ENCODE measurements at regions not wholly inside any gene's neighbourhood (a gene's known extent, or its start where the extent isn't known, plus 50 kb on each side); places are given as distances from the start of the nearest gene placed in this dataset.
A peak's percentile ranks its signal among the peaks of the same experiment; 100 is the strongest.
"Not testable (repeated sequence)": the region's sequence is repeated elsewhere in the genome, so short reads cannot be mapped to it uniquely, and the experiment has no call there.

- DNase-seq = no peak
- in situ Hi-C loops (cut with MboI; ENCODE audit: low pct_unique_long_range_greater_than_20kb, low sequenced_read_pairs) = no loop called here
These were observed 88.4 kb upstream of the TEAD1 start for GRCh38 chr11:12585861-12586260.

GRCh38 chr11:12587333-12587991 lies 86.8 kb upstream of the TEAD1 start:
- in situ Hi-C loops (cut with MboI; ENCODE audit: low pct_unique_long_range_greater_than_20kb, low sequenced_read_pairs) = no loop called here
- DNase-seq = no peak

GRCh38 chr11:12591706-12592105 lies 82.5 kb upstream of the TEAD1 start:
- in situ Hi-C loops (cut with MboI; ENCODE audit: low pct_unique_long_range_greater_than_20kb, low sequenced_read_pairs) = loop anchor here (10.0 kb wide), 1 partner anchor 163 kb away; no protein-coding TSS in a partner anchor

GRCh38 chr11:12592283-12592682 lies 81.9 kb upstream of the TEAD1 start:
- in situ Hi-C loops (cut with MboI; ENCODE audit: low pct_unique_long_range_greater_than_20kb, low sequenced_read_pairs) = loop anchor here (10.0 kb wide), 1 partner anchor 163 kb away; no protein-coding TSS in a partner anchor

More at GRCh38 chr11:12591706-12592105, 82.5 kb upstream of the TEAD1 start:
- DNase-seq = no peak

GRCh38 chr11:12595089-12595847 lies 79.0 kb upstream of the TEAD1 start:
- DNase-seq = not testable (repeated sequence)
- in situ Hi-C loops (cut with MboI; ENCODE audit: low pct_unique_long_range_greater_than_20kb, low sequenced_read_pairs) = loop anchor here (10.0 kb wide), 1 partner anchor 160 kb away; no protein-coding TSS in a partner anchor

More at GRCh38 chr11:12592283-12592682, 81.9 kb upstream of the TEAD1 start:
- DNase-seq = no peak

- in situ Hi-C loops (cut with MboI; ENCODE audit: low pct_unique_long_range_greater_than_20kb, low sequenced_read_pairs) = loop anchor here (10.0 kb wide), 1 partner anchor 156 kb away; no protein-coding TSS in a partner anchor
- peak; percentile 9 for DNase-seq
These were observed 75.6 kb upstream of the TEAD1 start for GRCh38 chr11:12598330-12599256.

- in situ Hi-C loops (cut with MboI; ENCODE audit: low pct_unique_long_range_greater_than_20kb, low sequenced_read_pairs) = loop anchor here (10.0 kb wide), 1 partner anchor 155 kb away; no protein-coding TSS in a partner anchor
- DNase-seq = peak; percentile 43
These were observed 74.6 kb upstream of the TEAD1 start for GRCh38 chr11:12599408-12600143.

GRCh38 chr11:12600829-12601228 lies 73.4 kb upstream of the TEAD1 start:
- in situ Hi-C loops (cut with MboI; ENCODE audit: low pct_unique_long_range_greater_than_20kb, low sequenced_read_pairs) = no loop called here

GRCh38 chr11:12602421-12602820 lies 71.8 kb upstream of the TEAD1 start:
- no peak for DNase-seq
- in situ Hi-C loops (cut with MboI; ENCODE audit: low pct_unique_long_range_greater_than_20kb, low sequenced_read_pairs) = no loop called here

More at GRCh38 chr11:12600829-12601228, 73.4 kb upstream of the TEAD1 start:
- DNase-seq = no peak

GRCh38 chr11:12603143-12604088 lies 70.8 kb upstream of the TEAD1 start:
- in situ Hi-C loops (cut with MboI; ENCODE audit: low pct_unique_long_range_greater_than_20kb, low sequenced_read_pairs) = no loop called here
- no peak for DNase-seq

GRCh38 chr11:12604557-12605153 lies 69.6 kb upstream of the TEAD1 start:
- in situ Hi-C loops (cut with MboI; ENCODE audit: low pct_unique_long_range_greater_than_20kb, low sequenced_read_pairs) = no loop called here
- no peak for DNase-seq

GRCh38 chr11:12606597-12606996 lies 67.6 kb upstream of the TEAD1 start:
- in situ Hi-C loops (cut with MboI; ENCODE audit: low pct_unique_long_range_greater_than_20kb, low sequenced_read_pairs) = no loop called here

GRCh38 chr11:12608678-12609077 lies 65.5 kb upstream of the TEAD1 start:
- DNase-seq; in situ Hi-C loops (cut with MboI; ENCODE audit: low pct_unique_long_range_greater_than_20kb, low sequenced_read_pairs): not testable (repeated sequence)

More at GRCh38 chr11:12606597-12606996, 67.6 kb upstream of the TEAD1 start:
- DNase-seq = no peak

GRCh38 chr11:12611352-12611751 lies 62.9 kb upstream of the TEAD1 start:
- in situ Hi-C loops (cut with MboI; ENCODE audit: low pct_unique_long_range_greater_than_20kb, low sequenced_read_pairs) = no loop called here
- no peak for DNase-seq

GRCh38 chr11:12617632-12618031 lies 56.6 kb upstream of the TEAD1 start:
- in situ Hi-C loops (cut with MboI; ENCODE audit: low pct_unique_long_range_greater_than_20kb, low sequenced_read_pairs) = no loop called here
- no peak for DNase-seq

- in situ Hi-C loops (cut with MboI; ENCODE audit: low pct_unique_long_range_greater_than_20kb, low sequenced_read_pairs) = no loop called here
- no peak for DNase-seq
These were observed 55.3 kb upstream of the TEAD1 start for GRCh38 chr11:12618743-12619540.
